ENCODE measurements at regions not wholly inside any gene's neighbourhood (a gene's known extent, or its start where the extent isn't known, plus 50 kb on each side); places are given as distances from the start of the nearest gene placed in this dataset.
"Not testable (repeated sequence)": the region's sequence is repeated elsewhere in the genome, so short reads cannot be mapped to it uniquely, and the experiment has no call there.

- DNase-seq (no peak), ATAC-seq (no peak)
- intact Hi-C loops (cut with DNase I, micrococcal nuclease) = no loop called here
These were observed 426.1 kb downstream of the PTPRC start for GRCh38 chr1:199064971-199065370.

GRCh38 chr1:199067483-199067882 is 428.6 kb downstream of the PTPRC start:
- DNase-seq = no peak
- ATAC-seq = no peak

DNA sequence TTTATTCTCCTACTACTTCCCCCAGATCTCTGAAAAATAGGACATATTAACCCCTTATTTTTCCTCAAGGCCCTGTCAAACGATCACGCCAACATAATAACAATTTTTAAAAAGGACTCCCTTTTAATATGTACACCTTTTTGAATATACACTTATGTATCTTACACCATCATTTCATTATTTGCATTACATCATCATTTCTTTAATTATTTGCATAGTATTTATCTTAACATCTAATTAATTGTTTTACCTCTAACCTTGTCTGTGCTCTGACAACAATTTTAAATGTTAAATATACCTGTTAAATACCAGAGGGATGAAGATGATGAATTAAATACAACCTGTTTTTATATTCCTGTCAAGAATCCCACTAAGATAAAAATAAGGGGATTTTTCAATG is 432.2 kb downstream of the PTPRC start:
- DNase-seq (no peak), ATAC-seq (no peak)
- intact Hi-C loops (cut with DNase I, micrococcal nuclease) = no loop called here

More at GRCh38 chr1:199067483-199067882, 428.6 kb downstream of the PTPRC start:
- intact Hi-C loops (cut with DNase I, micrococcal nuclease) = no loop called here

- intact Hi-C loops (cut with DNase I, micrococcal nuclease) = no loop called here
- ATAC-seq = no peak
- DNase-seq = no peak
These were observed 434.3 kb downstream of the PTPRC start for GRCh38 chr1:199073166-199073565.

DNA sequence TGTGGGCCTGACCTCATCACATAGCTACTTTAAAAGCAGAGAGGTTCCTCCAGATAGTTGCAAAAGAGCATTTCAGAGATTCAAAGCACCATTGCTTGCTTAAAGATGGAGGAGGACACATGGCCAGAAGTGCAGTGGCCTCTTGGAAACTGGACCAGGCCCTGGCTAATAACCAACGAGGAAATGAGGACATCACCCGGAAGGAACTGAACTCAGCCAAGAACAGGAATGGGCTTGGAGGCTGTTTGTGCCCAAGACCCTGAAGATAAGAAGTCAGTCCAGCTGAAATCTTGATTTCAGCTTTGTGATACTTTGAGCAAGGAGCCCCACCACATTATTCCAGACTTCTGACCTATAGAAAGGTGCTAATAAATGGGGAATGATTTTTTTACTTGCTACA is 437.0 kb downstream of the PTPRC start:
- DNase-seq (no peak), ATAC-seq (no peak)
- intact Hi-C loops (cut with DNase I, micrococcal nuclease) = no loop called here

DNA sequence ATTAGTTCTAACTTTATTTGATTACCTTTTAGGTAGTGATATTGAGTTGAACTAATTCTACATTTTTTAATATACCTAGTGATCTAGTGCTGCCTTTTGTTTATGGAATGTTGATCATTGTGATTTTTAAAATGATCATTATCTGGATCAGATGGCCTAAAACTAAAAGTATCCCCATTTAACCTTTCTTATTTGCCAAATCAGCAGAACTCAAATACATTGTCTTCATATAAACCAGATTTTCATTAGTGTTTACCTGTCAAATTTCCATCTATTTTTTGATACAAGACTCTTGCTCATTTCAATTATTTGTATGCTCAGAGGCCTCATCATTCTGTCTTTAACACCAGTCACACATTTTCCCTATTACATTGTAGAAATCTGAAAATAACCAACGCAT is 441.2 kb downstream of the PTPRC start:
- intact Hi-C loops (cut with DNase I, micrococcal nuclease) = no loop called here
- ATAC-seq = no peak
- DNase-seq = no peak

- DNase-seq = no peak
- intact Hi-C loops (cut with DNase I, micrococcal nuclease) = no loop called here
- no peak for ATAC-seq
These were observed 442.9 kb downstream of the PTPRC start for GRCh38 chr1:199081739-199082138.

GRCh38 chr1:199082778-199083389 is 444.0 kb downstream of the PTPRC start:
- no peak for DNase-seq
- intact Hi-C loops (cut with DNase I, micrococcal nuclease) = no loop called here
- ATAC-seq = no peak

DNA sequence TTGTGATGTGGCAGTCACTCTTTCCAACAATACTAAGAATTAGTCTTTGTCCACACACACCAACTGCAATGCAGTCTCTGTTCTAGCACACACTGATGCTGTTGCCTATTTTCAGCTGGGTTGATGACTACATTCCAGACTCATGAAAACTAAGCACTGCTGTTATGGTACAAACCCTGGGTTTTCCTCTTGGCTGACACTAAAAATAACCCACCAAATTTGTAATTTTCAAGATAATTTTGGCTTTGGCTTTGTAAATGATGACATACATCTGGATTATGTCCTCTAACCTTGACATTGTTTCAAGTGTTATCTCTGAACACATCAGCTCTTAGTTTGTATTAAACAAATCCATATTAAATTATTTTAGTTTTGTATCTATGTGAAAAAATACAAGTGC is 444.8 kb downstream of the PTPRC start:
- DNase-seq = no peak
- intact Hi-C loops (cut with DNase I, micrococcal nuclease) = no loop called here
- no peak for ATAC-seq

DNA sequence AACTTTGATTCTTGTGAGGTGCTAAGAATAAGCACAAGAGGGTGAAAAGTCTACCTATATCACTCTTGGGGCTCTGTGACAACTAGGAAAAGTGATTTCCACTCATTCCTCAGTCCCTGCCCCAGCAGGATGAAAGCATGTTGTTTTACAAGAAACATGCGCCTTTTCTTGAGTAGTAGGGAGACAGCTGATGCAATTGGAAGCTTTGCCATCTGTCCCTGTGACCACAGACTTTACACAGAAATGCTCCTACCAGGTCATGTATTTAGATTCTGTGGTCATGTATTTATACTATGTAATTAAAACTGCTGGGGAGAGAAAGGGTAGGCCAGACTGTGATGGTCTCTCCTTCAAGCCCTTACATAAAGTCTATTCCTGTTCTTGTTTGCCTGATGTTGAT is 445.5 kb downstream of the PTPRC start:
- DNase-seq (no peak), ATAC-seq (no peak)
- intact Hi-C loops (cut with DNase I, micrococcal nuclease) = no loop called here

- DNase-seq = no peak
- intact Hi-C loops (cut with DNase I, micrococcal nuclease) = no loop called here
- no peak for ATAC-seq
These were observed 447.1 kb downstream of the PTPRC start for GRCh38 chr1:199085903-199086302.

GRCh38 chr1:199087144-199087543 is 448.3 kb downstream of the PTPRC start:
- intact Hi-C loops (cut with DNase I, micrococcal nuclease) = no loop called here
- ATAC-seq = no peak
- DNase-seq = no peak

- intact Hi-C loops (cut with DNase I, micrococcal nuclease) = no loop called here
- DNase-seq (no peak), ATAC-seq (no peak)
These were observed 450.7 kb downstream of the PTPRC start for GRCh38 chr1:199089393-199090122.

DNA sequence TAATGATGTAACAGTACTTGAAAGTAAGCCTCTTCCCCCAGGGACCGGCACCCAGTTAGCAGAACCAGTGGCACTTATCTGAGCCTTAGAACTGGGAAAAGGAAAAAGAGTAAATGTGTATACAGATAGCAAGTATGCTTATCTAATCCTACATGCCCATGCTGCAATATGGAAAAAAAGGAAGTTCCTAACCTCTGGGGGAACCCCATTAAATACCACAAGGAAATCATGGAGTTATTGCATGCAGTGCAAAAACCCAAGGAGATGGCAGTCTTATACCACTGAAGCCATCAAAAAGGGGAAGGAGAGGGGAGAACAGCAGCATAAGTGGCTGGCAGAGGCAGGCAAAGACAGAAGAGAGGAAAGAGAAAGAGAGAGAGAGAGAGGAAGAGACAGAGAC is 456.8 kb downstream of the PTPRC start:
- intact Hi-C loops (cut with DNase I, micrococcal nuclease); DNase-seq; ATAC-seq: not testable (repeated sequence)

- intact Hi-C loops (cut with DNase I, micrococcal nuclease) = no loop called here
- DNase-seq (no peak), ATAC-seq (no peak)
These were observed 457.8 kb downstream of the PTPRC start for GRCh38 chr1:199096591-199096990.

DNA sequence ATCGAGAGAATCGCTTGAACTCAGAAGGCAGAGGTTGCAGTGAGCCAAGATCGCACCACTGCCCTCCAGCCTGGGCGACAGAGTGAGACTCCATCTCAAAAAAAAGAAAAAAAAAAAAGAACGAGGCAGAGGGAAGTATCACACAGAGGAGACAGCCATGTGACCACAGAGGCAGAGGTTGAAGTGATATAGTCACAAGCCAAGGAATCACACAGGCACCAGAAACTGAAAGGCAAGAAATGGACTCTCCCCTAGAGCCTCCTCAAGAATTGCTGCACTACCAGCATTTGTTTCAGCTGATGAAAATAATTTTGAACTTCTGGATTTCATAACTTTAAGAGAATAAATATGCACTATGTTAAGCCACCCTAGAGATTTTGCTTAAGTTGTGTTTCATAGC is 459.6 kb downstream of the PTPRC start:
- ATAC-seq (no peak), DNase-seq (no peak)
- intact Hi-C loops (cut with DNase I, micrococcal nuclease) = no loop called here

DNA sequence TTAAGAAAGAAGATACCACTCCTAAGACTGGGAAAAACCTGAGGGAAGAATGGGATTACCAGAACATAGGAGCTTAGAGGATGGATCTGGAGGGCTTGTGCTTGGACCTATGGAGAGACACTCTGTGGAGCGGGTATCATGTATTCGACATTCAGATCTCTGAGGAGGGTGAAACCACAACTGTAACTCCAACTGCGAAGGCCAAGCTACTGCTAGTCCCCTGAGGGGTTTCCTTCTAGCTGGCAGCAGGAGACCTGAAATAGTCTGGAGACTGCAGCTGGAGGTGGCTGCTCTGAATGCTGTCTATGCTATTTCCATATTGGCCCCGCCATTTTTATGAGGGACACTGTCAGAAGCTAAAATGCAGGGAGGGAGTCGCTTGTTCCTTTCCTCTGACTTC is 462.3 kb downstream of the PTPRC start:
- ATAC-seq (no peak), DNase-seq (no peak)
- intact Hi-C loops (cut with DNase I, micrococcal nuclease) = no loop called here

DNA sequence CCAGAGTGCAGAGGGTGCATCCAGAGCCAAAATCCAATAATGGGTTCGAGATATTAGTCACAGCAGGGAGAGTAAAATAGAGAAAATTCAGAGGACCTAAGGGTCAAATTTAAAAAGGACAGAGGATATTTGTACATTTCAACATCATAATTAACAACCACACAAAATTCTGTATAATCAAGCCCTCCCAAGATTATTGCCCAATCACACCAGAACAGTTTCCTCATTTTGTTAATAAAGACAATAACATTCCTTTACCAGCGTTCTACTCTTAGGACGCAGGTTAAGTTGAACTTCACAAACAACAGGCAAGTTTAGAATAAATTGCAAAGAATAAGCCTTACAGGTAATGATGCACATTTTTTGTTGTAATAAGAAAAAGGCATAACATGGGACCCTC is 462.8 kb downstream of the PTPRC start:
- intact Hi-C loops (cut with DNase I, micrococcal nuclease) = no loop called here
- DNase-seq = no peak
- ATAC-seq = no peak

DNA sequence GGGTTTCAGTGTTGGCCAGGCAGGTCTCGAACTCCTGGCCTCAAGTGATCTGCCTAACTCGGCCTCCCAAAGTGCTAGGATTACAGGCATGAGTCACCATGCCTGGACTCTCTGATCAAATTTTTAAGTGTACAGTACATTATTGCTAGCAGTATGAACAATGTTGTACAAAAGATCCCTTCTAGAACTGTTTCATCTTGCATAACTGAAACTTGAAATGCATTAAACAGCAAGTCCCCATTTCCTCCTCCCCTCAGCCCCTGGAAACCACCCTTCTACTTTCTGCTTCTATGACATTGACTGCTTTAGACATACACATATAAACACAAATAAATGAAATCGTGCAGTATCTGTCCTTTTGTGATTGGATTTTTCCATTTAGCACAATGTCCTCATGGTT is 463.4 kb downstream of the PTPRC start:
- intact Hi-C loops (cut with DNase I, micrococcal nuclease) = no loop called here
- no peak for DNase-seq
- ATAC-seq = no peak

DNA sequence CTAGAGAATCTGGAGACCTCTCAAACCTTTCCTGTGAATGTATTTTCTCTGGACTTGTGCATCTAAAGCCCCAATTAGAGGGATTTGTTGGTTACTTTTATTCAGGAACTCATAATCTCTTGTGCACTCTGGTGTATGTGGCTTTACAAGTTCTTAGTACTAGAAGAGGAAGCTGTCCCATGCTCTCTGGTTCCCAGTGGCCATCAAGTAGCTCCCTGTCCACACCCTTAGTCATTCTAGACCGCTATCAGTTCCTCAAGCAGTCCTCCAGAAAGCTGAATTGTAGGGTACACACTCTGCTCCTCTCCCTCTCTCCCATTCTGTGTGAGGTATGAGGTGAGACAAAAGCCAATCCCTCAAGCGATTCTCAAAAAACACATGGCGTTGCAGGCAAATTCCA is 470.3 kb downstream of the PTPRC start:
- intact Hi-C loops (cut with DNase I, micrococcal nuclease) = no loop called here
- DNase-seq (no peak), ATAC-seq (no peak)

GRCh38 chr1:199112365-199112764 is 473.5 kb downstream of the PTPRC start:
- DNase-seq (no peak), ATAC-seq (no peak)
- intact Hi-C loops (cut with DNase I, micrococcal nuclease) = no loop called here
